ENCODE measurements at regions not wholly inside any gene's neighbourhood (a gene's known extent, or its start where the extent isn't known, plus 50 kb on each side); places are given as distances from the start of the nearest gene placed in this dataset.
"Not testable (repeated sequence)": the region's sequence is repeated elsewhere in the genome, so short reads cannot be mapped to it uniquely, and the experiment has no call there.

DNA sequence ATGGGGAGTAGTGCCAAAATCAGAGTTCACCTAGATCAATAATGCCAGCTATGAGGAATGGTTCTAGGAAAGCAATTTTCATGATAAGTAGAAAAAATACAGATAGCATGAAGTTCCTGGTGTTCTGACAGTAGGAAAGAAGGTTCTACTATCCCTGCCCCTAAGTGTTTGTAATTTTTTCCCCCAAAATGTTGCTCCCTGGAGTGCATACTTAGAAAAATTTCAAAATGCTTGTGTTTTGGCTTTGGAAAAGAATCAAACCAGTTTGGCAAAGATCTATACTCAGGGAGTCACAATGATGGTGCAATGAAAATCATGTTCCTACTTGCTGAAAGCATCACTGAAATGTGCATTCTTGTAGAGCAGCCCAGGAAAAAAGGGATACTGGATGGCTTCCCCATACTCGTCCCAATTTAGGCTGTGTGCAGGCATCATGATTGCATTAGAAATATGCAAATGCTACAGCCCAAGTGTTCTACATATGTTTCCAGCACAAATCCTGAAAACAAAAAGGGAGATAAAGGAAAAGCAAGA lies 74.7 kb downstream of the LPAR4 start:
- Histone ChIP-seq H3K4me1 (no peaks in the 10 kb centered on the region), H4K20me1 (no peaks in the 10 kb centered on the region), H3K4me2 (no peak overlapping the region), H3K9ac (no peak overlapping the region), H3K9me3 (replicated peaks in 1 of 11) (peaks cover 0 to 16% (median 8%) of the 10 kb centered on the region in 11 experiments; a peak in 10 of 22 replicates), H3K27me3 (peaks cover 10 to 65% (median 41%) of the 10 kb centered on the region in 11 experiments; a peak in 21 of 22 replicates), H3K4me3 (no peak overlapping the region), H3K36me3 (no peaks in the 10 kb centered on the region), H3K27ac (no peak overlapping the region)
- no peak for TF ChIP-seq Cebpa-rat (IDR thresholded peaks at IDR 0.05)

DNA sequence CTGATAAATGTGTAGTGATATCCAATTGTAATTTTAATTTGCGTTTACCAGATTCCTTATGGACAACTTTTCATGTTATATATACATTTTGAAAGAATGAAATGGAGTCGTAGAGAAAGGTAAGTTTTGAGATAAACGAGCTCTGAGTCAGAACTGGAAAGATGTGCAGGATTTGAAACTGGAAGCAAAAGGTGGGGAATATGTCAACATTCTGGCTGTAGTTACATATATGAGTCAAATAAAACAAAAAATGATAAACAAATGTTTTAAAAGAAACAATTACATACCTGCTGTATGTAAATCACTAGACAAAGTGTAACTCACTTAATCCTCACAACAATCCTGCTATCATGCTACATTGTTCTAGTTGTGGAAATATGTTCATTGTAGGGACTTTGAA lies 84.0 kb downstream of the LPAR4 start:
- no peak overlapping the region for H3K27ac ChIP-seq
- no peaks in the 10 kb centered on the region for H3K36me3 ChIP-seq
- no peaks in the 10 kb centered on the region for H3K4me1 ChIP-seq
- H3K9ac ChIP-seq, result no peak overlapping the region
- H4K20me1 ChIP-seq, result no peaks in the 10 kb centered on the region
- no peak overlapping the region for H3K4me2 ChIP-seq
- H3K27me3 ChIP-seq, result peaks cover 19 to 79% (median 59%) of the 10 kb centered on the region in 11 experiments; a peak in 21 of 22 replicates
- no peak overlapping the region for H3K4me3 ChIP-seq
- H3K9me3 ChIP-seq (replicated peaks in 1 of 11), result no peaks in the 10 kb centered on the region
- no peak for TF ChIP-seq Cebpa-rat (IDR thresholded peaks at IDR 0.05)

- no peak for TF ChIP-seq Cebpa-rat (IDR thresholded peaks at IDR 0.05)
- Histone ChIP-seq H3K27ac (no peak overlapping the region), H3K4me1 (no peaks in the 10 kb centered on the region)
These were observed 91.2 kb downstream of the LPAR4 start for GRCh38 chrX:78838709-78839108.

GRCh38 chrX:78839711-78840110 lies 92.2 kb downstream of the LPAR4 start:
- Histone ChIP-seq H4K20me1 (no peaks in the 10 kb centered on the region), H3K9ac (no peak overlapping the region), H3K27ac (no peak overlapping the region), H3K27me3 (peaks cover 12 to 75% (median 54%) of the 10 kb centered on the region in 11 experiments; a peak in 20 of 22 replicates), H3K4me2 (no peak overlapping the region), H3K9me3 (replicated peaks in 1 of 11) (no peaks in the 10 kb centered on the region), H3K4me3 (no peak overlapping the region), H3K4me1 (no peaks in the 10 kb centered on the region), H3K36me3 (no peaks in the 10 kb centered on the region)
- no peak for TF ChIP-seq Cebpa-rat (IDR thresholded peaks at IDR 0.05)

More at GRCh38 chrX:78838709-78839108, 91.2 kb downstream of the LPAR4 start:
- Histone ChIP-seq H3K36me3 (no peaks in the 10 kb centered on the region), H3K9ac (no peak overlapping the region), H3K4me3 (no peak overlapping the region), H3K27me3 (peaks cover 12 to 78% (median 57%) of the 10 kb centered on the region in 11 experiments; a peak in 20 of 22 replicates), H4K20me1 (no peaks in the 10 kb centered on the region), H3K9me3 (replicated peaks in 1 of 11) (no peaks in the 10 kb centered on the region), H3K4me2 (no peak overlapping the region)

DNA sequence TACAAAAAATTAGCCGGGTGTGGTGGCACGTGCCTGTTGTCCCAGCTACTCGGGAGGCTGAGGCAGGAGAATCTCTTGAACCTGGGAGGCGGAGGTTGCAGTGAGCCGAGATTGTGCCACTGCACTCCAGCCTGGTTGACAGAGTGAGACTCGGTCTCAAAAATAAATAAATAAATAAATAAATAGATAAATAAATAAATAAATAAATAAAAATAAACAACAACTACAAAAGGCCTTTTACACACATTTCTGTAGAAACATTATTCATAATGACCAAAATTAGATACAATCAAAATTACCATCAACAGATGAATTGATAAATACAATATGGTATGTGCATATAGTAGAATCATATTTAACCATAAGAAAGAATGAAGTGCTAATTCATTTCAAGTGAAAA lies 96.7 kb downstream of the LPAR4 start:
- peaks cover 0 to 67% (median 31%) of the 10 kb centered on the region in 11 experiments; a peak in 19 of 22 replicates for H3K27me3 ChIP-seq
- H3K9ac ChIP-seq; H3K36me3 ChIP-seq; H3K9me3 ChIP-seq (replicated peaks in 1 of 11); H3K4me1 ChIP-seq; H3K4me2 ChIP-seq; H3K27ac ChIP-seq; H4K20me1 ChIP-seq; H3K4me3 ChIP-seq: not testable (repeated sequence)

- H4K20me1 ChIP-seq, H3K9ac ChIP-seq: not testable (repeated sequence)
- peaks cover 21 to 42% (median 27%) of the 10 kb centered on the region in 11 experiments; a peak in 20 of 22 replicates for H3K9me3 ChIP-seq (replicated peaks in 1 of 11)
These were observed 63.9 kb upstream of the P2RY10 start for GRCh38 chrX:78881248-78881647.

DNA sequence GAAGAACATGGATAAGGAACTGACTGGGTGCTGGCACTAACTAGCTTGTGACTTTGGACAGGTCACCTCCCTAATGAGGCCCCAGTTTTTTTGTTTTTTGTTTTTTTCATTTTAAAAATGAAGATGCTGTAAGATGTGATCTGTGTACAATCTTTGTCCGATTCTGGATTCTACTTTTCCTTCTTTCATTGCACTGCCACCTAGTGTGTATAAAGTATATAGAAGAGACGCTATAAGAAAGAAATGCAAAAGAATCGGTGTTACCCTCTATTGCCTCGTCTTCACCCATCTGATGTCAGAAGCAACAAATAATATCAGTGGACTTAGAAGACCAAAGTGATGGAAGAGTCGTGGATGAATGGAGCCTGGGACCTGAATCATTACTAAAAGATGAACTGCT lies 58.6 kb upstream of the P2RY10 start:
- H3K9me3 ChIP-seq (replicated peaks in 1 of 11), result peaks cover 0 to 13% (median 0%) of the 10 kb centered on the region in 11 experiments; a peak in 2 of 22 replicates
- H3K4me3 ChIP-seq, result no peak overlapping the region
- no peak for TF ChIP-seq Cebpa-rat (IDR thresholded peaks at IDR 0.05)
- H3K4me1 ChIP-seq, result no peaks in the 10 kb centered on the region
- H3K27ac ChIP-seq, result no peak overlapping the region
- peaks cover 0 to 33% (median 12%) of the 10 kb centered on the region in 11 experiments; a peak in 14 of 22 replicates for H3K27me3 ChIP-seq
- no peaks in the 10 kb centered on the region for H4K20me1 ChIP-seq
- H3K4me2 ChIP-seq, result no peak overlapping the region
- no peak overlapping the region for H3K9ac ChIP-seq
- no peaks in the 10 kb centered on the region for H3K36me3 ChIP-seq

More at GRCh38 chrX:78881248-78881647, 63.9 kb upstream of the P2RY10 start:
- H3K36me3 ChIP-seq, H3K27ac ChIP-seq, H3K4me1 ChIP-seq, H3K4me3 ChIP-seq, H3K4me2 ChIP-seq: not testable (repeated sequence)
- H3K27me3 ChIP-seq, result peaks cover 5 to 54% (median 28%) of the 10 kb centered on the region in 11 experiments; a peak in 16 of 22 replicates

Data from BLaER1 treated with 17β-estradiol and CSF1 and Interleukin-3, amounts not matched to agents 10 nM and 100 nM (cell line).